NCI-H2081 (cell line): ENCODE measurements at regions not wholly inside any gene's neighbourhood (a gene's known extent, or its start where the extent isn't known, plus 50 kb on each side); places are given as distances from the start of the nearest gene placed in this dataset.
"Not testable (repeated sequence)": the region's sequence is repeated elsewhere in the genome, so short reads cannot be mapped to it uniquely, and the experiment has no call there.

Experiments
- DNase-seq, 2 experiments: peaks; one replicate each; lab custom pipeline; 2025; lab: John Stamatoyannopoulos, UW

DNA sequence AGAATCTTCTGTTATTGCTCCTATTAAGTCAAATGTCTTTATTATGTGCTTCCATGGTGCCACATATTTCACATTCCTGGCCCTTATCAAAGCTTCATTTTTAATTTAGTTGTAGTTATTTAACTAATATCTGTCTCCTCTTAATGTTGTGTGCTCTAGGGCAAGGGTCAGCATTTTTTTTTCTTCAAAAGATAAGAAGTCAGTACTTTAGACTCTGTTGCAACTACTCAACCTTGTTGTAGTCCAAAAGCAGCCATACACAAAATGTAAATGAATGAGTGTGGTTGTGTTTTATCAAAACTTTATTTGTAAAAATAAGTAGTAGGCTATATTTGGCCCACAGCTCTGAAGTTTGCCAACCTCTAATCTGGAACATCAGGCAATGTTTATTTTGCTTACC is 394.7 kb upstream of the CBLB start:
- DNase-seq, result no peak

DNA sequence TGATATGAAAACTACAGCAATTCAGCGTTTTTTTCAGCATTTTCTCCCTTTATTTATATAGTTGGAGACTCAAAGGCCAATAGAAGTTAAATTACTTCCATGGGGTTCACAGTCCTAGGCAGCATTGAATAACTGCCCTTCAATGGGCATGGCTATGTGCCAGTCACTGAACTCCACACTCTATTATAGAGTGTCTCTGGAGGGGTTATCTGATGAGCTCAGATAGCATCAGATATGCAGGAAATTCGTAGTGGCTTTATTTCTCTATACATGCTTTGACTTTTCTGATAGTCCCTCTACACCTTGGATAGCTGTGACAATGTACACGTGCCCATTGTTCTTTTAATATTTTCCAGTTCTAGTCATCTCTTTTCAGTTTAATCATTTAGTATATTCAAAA is 396.9 kb upstream of the CBLB start:
- DNase-seq, result no peak

DNA sequence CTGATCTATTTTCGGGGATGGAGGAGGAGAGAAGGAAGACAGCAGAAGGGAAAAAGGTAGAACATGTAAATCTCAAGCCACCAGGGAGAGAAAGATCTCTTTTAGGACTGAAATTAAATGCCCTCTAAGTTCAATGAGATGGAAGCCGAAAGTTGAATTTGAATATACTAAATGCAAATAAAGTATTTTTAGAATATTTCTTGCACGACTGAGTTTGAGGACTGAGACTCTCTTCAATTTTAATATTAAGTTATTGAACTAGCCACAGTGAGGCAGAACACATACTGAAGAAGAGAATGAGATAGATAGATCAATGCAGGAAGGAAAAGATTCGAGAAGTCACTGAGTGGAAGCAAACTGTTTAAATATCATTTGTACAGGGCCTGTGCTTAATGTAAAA is 399.9 kb upstream of the CBLB start:
- no peak for DNase-seq

DNA sequence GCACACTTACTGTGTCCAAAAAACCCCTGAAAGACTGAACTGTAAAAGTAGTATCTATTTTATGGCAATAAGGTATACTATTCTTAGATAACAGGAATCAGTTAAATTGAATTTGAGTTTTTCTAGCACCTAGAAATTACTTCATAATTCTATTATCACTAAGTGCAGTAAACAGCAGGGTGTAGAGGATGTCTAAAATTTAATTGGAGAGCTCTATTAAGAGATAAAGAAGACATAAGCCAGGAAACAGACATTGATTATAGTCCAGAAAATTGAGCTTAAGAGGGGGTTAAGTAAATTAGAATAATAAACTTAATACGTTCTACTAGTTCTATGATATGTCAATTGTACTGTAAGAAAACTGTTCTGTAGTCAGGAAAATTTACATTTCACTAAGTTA is 403.5 kb upstream of the CBLB start:
- no peak for DNase-seq

DNA sequence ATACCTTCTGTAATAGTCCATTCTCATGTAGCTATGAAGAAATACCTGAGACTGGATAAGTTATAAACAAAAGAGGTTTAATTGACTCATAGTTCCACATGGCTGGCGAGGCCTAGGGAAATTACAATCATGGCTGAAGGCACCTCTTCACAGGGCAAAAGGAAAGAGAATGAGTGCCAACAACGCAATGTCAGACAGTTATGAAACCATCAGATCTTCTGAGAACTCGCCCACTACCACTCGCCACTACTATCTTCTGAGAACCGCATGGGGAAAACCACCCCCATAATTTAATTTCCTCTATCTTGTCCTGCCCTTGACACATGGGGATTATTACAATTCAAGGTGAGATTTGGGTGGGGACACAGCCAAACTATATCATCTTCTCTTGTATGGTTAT is 406.8 kb upstream of the CBLB start:
- DNase-seq, result no peak

DNA sequence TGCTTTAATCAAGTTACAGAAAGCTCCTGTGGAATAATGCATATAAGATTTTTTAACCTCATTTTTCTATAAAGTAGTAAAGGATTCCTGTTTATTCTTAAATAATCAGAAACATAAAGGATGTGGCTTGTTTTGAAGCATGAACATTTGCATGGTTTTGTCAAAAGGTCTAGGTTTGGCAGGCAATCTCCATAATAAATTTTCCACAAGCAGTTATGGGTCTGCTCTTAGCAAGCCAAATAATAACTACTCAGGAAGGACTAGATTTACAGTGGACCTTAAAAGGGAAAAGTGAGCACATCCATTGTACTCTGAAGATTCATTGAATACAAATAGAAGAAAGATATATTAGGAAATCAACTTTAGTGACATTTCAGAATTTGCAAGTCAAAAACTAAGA is 407.3 kb upstream of the CBLB start:
- DNase-seq, result no peak

DNA sequence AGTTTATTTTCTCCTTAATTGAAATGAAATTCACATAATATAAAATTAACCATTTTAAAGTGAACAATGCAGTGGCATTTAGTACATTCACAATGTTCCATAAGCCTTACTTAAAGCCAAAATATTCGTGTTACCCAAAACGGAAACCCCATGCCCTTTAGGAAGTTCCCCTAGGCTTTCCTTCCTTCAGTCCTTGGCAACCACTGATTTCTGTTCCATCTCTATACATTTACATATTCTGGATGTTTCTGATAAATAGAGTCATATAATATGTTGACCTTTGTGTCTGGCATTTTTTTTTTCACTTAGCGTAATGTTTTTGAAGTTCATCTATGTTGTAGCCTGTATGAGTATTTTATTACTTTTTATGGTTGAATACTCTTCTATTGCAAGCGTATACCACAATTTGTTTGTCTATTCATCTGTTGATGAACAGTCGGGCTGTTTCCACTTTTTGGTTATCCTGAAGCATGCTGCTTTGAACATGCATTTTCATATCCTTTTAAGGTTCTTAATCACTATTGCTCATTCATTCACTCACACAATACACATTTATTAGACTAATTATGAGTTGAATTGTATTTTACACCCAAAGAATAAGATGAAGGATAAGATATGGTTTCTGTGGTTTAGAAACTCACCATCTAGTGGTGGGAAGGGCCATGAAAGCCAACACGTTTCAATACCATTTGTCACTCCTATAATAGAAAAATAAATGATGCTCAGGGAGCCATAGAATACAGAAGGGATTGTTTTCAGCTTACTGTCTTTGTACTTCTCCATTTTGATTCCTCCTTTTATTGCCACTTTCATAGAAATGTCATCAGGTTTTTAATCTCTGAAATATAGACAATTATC is 408.2 kb upstream of the CBLB start:
- DNase-seq, result no peak

DNA sequence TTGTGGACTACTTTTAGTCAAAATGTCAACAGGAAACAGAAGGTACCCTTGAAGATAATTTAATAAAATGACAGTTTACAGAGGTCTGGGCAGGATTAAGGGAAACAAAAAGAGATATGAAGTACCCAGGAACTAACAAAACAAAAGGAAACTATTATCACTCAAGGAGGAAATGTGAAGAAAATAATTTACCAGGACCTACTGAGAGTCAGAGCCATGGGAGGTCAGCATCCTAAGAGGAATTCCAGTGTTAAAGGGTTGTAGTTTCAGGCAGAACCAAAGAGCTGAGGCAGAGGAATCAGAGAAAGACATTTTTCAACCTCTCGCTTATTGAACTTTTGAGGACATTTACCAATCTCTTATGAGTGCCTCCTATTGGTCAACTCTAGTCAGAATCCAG is 408.9 kb upstream of the CBLB start:
- no peak for DNase-seq

DNA sequence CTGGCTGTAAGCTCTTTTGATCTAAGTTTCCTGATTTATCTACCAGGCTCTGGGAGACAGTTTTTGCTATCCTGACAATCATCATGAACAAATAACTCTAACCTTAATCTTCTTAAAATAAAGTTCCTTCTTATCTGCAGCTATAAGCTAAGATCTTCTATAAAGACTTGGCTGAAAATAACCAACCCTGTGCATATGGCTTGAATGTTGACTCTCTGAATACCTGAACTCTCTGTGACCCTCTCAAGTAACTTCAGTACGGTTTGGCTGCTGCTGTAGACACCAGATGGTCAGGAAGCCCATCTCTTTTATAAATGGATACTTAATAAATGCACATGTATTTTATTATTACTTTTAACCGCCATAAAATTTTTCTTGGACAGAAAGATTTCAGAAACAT is 412.4 kb upstream of the CBLB start:
- DNase-seq, result no peak

DNA sequence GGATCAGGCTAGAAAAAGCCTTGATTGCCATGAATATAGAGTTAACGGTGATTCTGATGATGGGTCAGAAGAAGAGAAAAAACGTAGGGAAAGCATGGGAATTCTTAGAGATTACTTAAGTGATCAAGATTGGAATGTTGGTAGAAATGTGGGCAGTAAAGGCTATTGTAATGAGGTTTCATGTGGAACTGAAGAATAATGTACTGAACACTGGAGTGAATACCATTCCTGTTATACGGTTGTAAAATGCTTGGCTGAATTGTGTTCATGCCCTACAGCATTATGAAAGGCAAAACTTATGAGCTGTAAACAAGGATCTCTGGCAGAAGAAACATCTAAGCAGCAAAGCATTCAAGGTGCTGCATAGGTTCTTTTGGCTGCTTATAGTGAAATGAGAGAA is 414.1 kb upstream of the CBLB start:
- no peak for DNase-seq

DNA sequence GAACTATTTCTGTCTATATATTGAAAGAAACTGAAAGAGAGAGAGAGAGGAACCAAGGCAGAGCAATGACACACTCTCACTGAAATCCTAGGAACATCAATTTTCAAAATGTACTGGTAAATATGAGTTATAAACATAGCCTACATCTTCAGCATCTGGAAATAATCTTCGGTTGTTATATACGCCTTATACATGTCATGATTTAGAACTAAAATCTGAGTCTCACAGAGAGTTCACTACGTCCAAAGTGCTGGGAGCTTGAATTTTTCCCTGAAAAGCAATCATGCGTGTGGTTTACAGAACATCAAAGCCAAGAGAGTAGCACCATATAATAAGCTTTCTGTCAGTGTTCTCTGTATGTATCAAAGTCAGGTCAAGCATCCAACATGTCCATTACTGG is 420.0 kb upstream of the CBLB start:
- DNase-seq, result no peak

DNA sequence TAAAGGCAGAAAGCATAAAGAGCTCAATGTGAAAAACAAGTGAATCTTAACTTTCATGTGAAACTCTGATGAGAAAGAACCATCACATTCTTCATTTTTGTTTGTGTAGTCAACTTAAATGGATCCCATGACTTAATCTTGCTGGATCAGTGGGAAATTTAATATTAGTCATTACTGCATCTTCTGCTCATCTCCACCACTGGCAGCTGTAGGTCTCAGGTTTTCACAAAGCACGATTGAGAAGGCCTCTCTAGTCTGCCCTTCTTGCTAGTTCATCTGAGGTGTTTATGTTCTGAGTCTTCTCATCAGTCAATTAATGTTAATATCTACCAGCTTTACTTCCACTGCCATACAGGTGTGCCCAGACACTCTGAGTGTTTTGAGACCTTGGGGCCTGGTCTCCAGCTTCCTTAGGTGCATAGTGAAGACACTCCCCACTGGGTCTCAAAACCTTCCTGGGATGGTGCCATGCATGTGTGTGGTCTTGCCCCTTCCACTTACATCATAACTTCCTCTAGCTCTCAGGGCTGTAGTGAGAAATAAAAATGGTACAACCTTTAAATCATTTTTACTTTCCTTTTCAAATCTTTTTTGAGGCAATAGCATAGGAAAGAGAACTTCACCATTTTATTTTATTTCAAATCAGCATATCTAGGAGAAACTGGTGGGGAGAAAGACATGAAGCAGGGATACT is 421.6 kb upstream of the CBLB start:
- no peak for DNase-seq

DNA sequence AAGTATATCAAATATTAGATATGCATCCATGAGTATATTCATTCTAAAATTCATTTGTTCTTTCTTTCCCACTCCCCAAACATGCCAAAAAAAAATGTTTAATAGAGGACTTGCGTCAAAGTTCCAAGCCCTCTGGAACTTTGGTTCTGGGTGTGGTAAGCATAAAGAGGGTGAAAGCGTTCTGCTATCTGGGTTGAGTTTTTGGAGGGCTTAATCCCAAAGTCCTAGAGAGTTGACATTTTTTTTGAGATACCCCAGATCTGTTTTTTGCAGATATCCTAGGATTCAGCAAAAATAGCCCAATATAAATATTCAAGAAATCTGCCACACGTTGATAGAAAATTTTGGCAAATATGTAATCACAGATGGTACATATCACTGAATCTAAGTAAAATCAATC is 424.3 kb upstream of the CBLB start:
- DNase-seq, result no peak

DNA sequence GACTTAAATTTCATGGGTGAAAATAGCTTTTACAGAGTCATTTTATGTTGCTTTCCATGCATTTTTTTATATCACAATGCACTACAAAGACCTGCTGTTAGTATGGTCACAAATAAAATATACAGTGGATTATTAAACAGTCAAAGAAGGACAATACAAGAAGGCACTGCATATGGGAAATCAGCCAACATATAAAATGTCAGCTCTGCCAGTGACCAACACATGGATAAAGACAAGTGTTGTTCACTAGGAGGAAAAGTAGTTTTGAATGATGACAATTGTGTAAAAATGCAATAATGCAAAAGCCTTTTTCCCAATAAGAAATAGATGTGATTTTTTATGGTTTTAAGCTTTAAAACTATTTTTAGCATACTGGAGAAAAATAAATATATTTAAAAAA is 425.3 kb upstream of the CBLB start:
- DNase-seq, result no peak

DNA sequence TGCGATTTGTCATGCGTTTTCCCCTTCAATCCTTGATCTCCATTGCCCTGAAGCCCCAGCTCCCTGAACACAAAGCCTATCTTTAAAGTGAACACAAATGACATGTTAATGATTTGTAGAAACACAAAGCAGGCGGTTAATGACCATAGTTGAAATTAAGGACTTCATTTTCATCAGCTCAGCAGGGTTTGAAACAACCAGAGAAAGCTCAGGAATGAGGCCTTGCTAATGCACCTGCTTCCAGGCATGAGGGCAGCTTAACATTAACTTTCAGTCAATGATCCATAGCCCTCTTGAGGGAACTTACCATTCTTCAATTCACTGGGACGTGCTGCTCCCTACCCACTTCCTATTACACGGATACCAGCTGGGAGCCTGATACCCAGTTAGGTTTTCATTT is 427.2 kb upstream of the CBLB start:
- no peak for DNase-seq

DNA sequence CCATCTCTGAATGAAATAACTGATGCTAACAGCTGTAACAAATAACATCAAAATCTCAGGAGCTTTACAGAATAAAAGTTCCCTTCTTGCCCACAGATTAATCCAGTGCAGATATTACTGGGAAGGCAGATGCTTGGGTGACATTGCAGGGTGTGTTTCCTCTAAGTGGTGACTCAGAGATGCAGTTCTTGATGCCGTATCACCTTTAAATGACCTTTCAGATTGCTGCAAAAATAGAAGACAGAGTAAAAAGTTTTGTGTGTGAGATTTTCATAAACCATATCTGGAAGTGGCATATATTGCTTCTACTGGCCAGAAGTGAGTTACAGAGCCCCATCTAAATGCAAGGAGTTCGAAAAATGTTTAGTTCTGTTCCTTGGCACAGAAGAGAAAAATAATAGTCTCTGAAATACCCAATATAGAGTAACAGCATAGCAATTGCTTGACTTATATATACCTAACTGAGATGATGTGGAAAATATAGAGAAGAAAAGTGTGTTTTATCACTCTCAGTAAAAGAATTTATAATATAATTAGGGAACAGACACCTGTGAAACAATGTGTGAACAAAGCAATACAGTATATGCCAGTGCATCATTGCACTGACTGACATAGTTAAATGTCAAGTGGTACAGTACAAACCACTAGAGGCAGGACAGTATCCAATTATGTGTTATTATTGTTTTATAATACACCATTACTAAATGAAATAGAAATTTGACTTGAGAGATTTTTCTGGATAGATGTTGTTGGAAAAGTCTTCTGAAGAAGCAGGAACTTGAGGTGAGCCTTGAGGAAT is 430.7 kb upstream of the CBLB start:
- no peak for DNase-seq

DNA sequence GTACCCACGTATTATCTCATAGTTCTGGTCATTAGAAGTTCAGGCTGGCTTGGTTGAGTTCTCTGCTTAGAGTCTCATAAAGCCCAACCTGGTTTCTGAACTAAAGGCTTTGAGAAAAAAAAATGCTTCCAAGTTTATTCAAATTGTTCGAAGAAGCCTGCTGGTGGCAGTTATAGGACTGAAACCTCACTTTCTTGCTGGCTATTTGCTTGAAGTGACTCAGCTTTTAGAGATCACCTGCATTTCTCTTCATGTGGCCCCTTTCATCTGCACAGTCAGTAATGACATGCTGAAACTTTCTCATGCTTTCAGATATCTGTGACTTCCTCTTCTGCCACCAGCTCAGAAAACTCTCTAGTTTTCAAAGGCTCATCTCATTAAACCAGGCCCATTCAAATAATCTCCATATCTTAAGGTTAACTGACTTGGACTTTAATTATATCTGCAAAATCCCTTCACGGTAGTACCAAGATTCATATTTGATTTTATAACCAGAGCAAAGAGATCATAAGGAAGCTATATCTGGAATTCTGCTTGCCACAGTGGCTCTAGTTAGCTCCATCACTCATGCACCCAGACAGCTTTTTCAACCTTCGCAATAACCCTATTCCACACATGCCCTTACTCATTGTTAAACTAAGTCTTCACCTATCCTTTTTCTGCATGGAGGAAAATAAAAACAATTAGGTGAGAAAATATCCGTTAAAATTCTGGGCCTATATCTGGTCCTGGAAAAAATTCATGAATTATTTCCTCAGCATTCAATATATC is 433.8 kb upstream of the CBLB start:
- DNase-seq, result no peak

DNA sequence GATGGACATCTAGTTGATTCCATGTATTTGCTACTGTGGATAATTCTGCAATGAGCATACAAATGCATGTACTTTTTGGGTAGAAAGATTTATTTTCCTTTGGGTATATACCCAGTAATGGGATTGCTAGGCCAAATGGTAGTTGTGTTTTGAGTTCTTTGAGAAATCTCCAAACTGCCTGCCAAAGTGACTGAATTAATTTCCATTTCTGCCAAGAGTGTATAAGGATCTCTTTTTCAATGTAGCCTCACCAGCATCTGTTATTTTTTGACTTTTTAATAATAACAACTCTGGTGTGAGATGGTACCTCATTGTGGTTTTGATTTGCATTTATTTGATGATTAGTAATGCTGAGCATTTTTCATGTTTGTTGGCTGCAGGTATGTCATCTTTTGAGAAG is 435.0 kb upstream of the CBLB start:
- no peak for DNase-seq

DNA sequence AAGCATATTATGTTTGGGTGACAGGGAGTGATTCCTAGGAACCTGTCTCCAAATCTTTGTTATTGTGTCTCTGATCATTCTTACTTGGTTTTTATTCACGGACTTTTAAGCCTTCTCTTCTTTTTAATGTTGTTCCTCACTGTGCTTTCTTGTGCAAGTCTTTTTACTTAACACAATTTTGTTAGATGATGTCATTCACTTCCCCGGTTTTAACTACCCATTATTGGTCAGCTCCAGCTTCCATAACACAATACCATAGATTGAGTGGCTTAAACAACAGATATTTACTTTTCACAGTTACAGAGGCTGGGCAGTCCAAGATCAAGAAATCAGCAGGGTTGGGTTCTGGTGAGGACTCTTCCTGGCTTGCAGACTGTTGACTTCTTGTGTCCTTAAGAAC is 436.3 kb upstream of the CBLB start:
- no peak for DNase-seq

DNA sequence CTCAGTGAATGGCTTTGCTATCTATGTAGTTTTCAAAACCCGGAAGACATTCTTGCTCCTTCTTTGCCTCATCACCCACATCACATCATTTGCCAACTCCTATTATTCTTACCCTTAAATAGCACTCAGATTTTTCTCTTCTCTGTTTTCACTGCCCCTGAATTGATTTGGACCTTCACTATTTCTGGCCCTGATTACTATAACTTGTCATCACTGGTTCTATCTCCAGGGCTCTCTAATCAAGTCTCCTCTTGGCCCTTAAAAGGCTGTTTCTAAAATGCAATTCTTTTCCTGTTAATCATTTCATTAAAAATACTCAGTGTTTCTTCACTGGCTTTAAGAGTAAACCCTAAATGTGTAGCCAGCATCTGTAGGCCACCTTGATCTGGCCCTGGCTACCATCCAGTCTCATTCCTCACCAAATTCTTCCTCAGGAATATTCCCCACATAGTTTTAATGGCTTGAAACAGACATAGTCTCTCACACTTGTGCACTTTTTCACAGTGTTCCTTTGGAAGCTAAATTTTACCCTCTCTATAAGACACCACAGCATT is 437.1 kb upstream of the CBLB start:
- no peak for DNase-seq

DNA sequence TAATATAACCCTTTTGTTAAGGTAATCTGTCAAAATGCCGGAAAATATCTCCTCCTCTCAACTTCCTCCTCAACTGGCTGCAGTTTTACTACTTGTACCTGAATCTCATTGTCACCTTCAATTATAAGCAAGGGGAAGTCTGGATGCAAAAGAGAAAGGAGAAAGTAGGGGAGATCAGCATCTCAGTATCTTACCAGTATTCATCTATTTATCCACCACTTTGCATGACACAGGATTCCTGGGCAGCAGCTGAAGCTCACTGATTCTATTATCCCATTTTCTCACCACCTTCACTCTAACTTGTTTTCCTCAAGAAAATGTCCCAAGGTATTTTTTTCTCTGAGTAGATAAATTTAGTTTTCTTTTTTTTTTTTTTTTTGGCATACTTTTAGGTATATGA is 440.5 kb upstream of the CBLB start:
- no peak for DNase-seq

DNA sequence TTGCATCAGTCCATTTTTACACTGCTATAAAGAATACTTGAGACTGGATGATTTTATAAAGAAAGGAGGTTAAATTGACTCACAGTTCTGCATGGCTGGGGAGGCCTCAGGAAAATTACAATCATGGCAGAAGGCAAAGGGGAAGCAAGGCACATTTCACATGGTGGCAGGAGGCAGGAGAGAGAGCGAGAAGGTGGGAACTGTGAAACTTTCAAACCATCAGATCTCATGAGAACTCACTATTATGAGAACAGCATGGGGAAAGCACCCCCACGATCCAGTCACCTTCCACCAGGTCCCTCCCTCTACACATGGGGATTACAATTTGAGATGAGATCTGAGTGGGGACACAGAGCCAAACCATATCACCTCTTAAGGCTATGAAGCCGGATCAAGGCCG is 441.0 kb upstream of the CBLB start:
- DNase-seq, result not testable (repeated sequence)
